GM12878 (cell line): ENCODE measurements at regions not wholly inside any gene's neighbourhood (a gene's known extent, or its start where the extent isn't known, plus 50 kb on each side); places are given as distances from the start of the nearest gene placed in this dataset.
A peak's percentile ranks its signal among the peaks of the same experiment; 100 is the strongest.

Experiments used
- ASH2L ChIP-seq: fragments of 300-600, 200-600 bp; sonication (generic); IDR thresholded peaks from 2 replicates; pipeline ENCODE4 v1.6.1; 2017; ENCODE audit warnings: low read depth, mild to moderate bottlenecking, borderline replicate concordance
- ATF7 ChIP-seq: fragments of 450-650 bp; IDR thresholded peaks from 2 replicates; pipeline ENCODE4 v1.6.1; 2016; ENCODE audit warnings: low read depth, mild to moderate bottlenecking
- BMI1 ChIP-seq: fragments of 450-650 bp; IDR thresholded peaks from 2 replicates; pipeline ENCODE4 v1.6.1; 2016; ENCODE audit warnings: mild to moderate bottlenecking, moderate library complexity, borderline replicate concordance
- CBFB ChIP-seq: IDR thresholded peaks from 2 replicates; pipeline ENCODE4 v1.6.1; 2016; ENCODE audit warnings: antibody characterized with exemption, low read depth
- CHD2 ChIP-seq: IDR thresholded peaks from 2 replicates; pipeline ENCODE4 v1.6.1; 2011; ENCODE audit warnings: low read depth, low read length, improper control_type of control experiment, borderline replicate concordance
- E2F4 ChIP-seq: IDR thresholded peaks from 2 replicates; pipeline ENCODE4 v1.6.1; 2012; ENCODE audit warnings: low read depth, low read length, improper control_type of control experiment
- GABPA ChIP-seq: IDR thresholded peaks from 2 replicates; pipeline ENCODE4 v1.6.1; 2014; ENCODE audit warnings: antibody characterized with exemption, low read depth, mild to moderate bottlenecking, inconsistent platforms
- GATAD2B ChIP-seq: fragments of 450-650 bp; conservative IDR thresholded peaks from 2 replicates; pipeline ENCODE4 v1.6.1; 2017; ENCODE audit warnings: low read depth, mild to moderate bottlenecking, moderate library complexity
- HDGF ChIP-seq: fragments of 450-650 bp; IDR thresholded peaks from 2 replicates; pipeline ENCODE4 v1.6.1; 2016; ENCODE audit warnings: antibody characterized with exemption
- IKZF2 ChIP-seq, 2 experiments: fragments of 450-650 bp; IDR thresholded peaks; 2 replicates each; pipeline ENCODE4 v1.6.1; 2017; ENCODE audit warnings: mild to moderate bottlenecking in 2 of 2, moderate library complexity in 2 of 2
- KDM1A ChIP-seq: fragments of 200-600 bp; sonication (generic); IDR thresholded peaks from 2 replicates; pipeline ENCODE4 v1.6.1; 2016; ENCODE audit warnings: borderline replicate concordance
- KLF5 ChIP-seq: fragments of 450-650 bp; IDR thresholded peaks from 2 replicates; pipeline ENCODE4 v1.6.1; 2014; ENCODE audit warnings: mild to moderate bottlenecking; ENCODE audit not compliant: partially characterized antibody
- MEF2A ChIP-seq: IDR thresholded peaks from 2 replicates; pipeline ENCODE4 v1.6.1; 2011; ENCODE audit warnings: low read depth, mild to moderate bottlenecking, low read length, moderate library complexity; ENCODE audit not compliant: insufficient read depth
- MLLT1 ChIP-seq: fragments of 450-650 bp; IDR thresholded peaks from 2 replicates; pipeline ENCODE4 v1.6.1; 2016; ENCODE audit warnings: mild to moderate bottlenecking
- MXI1 ChIP-seq: fragments of 150-350 bp; IDR thresholded peaks from 2 replicates; pipeline ENCODE4 v1.6.1; 2011; ENCODE audit warnings: low read depth, mild to moderate bottlenecking, inconsistent platforms, low read length, improper control_type of control experiment
- NFIC ChIP-seq: IDR thresholded peaks from 2 replicates; pipeline ENCODE4 v1.6.1; 2012; ENCODE audit warnings: low read depth, mild to moderate bottlenecking, inconsistent platforms, low read length, moderate library complexity
- RBBP5 ChIP-seq: fragments of 200-600 bp; sonication (generic); conservative IDR thresholded peaks from 2 replicates; pipeline ENCODE4 v1.6.1; 2016
- SMAD5 ChIP-seq: IDR thresholded peaks from 2 replicates; pipeline ENCODE4 v1.6.1; 2016; ENCODE audit warnings: antibody characterized with exemption, low read depth
- SREBF2 ChIP-seq: IDR thresholded peaks from 2 replicates; pipeline ENCODE4 v1.6.1; 2012; ENCODE audit warnings: mild to moderate bottlenecking, low read length
- STAT3 ChIP-seq: IDR thresholded peaks from 2 replicates; pipeline ENCODE4 v1.6.1; 2011; ENCODE audit warnings: low read depth, low read length, improper control_type of control experiment
- SUPT20H ChIP-seq: IDR thresholded peaks from 2 replicates; pipeline ENCODE4 v1.6.1; 2011; ENCODE audit warnings: low read depth, mild to moderate bottlenecking, low read length, moderate library complexity, borderline replicate concordance; ENCODE audit not compliant: control insufficient read depth
- TF ChIP-seq, protein P1 (sequence below): IDR thresholded peaks from 2 replicates; pipeline ENCODE4 v1.6.1; 2011; ENCODE audit warnings: low read depth, low read length, improper control_type of control experiment, borderline replicate concordance
- TF ChIP-seq, protein P2 (sequence below): fragments of 450-650 bp; IDR thresholded peaks from 2 replicates; pipeline ENCODE4 v1.6.1; 2018; ENCODE audit warnings: borderline replicate concordance, mild to moderate bottlenecking; ENCODE audit not compliant: partially characterized antibody
- TF ChIP-seq, protein P3 (sequence below): IDR thresholded peaks from 2 replicates; pipeline ENCODE4 v1.6.1; 2011; ENCODE audit warnings: borderline replicate concordance, low read depth, mild to moderate bottlenecking, moderate library complexity, low read length; ENCODE audit not compliant: insufficient read depth, poor library complexity, severe bottlenecking

GRCh38 chr20:7770578-7770977, 169.7 kb downstream of the HAO1 start (continued):
- TF ChIP-seq KLF5 (no peak), BMI1 (peak; percentile 72), KDM1A (no peak), GATAD2B (no peak), SREBF2 (no peak), ATF7 (peak; percentile 79), CHD2 (no peak), MLLT1 (peak; percentile 60; the same call in 1 of the 2 replicates), HDGF (no peak), E2F4 (no peak), SMAD5 (no peak), NFIC (peak; percentile 89), CBFB (0 out of 2 replicates have a peak, but pooled peaks have one; percentile 24), IKZF2 (IDR thresholded peaks at IDR 0.05) (peak; percentile 75 to 82), RBBP5 (no peak), MXI1 (no peak), MEF2A (no peak), STAT3 (no peak), ASH2L (no peak), SUPT20H (no peak), GABPA (peak; percentile 40; the same call in 1 of the 2 replicates)
- TF ChIP-seq, protein P1, sequence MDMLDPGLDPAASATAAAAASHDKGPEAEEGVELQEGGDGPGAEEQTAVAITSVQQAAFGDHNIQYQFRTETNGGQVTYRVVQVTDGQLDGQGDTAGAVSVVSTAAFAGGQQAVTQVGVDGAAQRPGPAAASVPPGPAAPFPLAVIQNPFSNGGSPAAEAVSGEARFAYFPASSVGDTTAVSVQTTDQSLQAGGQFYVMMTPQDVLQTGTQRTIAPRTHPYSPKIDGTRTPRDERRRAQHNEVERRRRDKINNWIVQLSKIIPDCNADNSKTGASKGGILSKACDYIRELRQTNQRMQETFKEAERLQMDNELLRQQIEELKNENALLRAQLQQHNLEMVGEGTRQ = no peak
- TF ChIP-seq, protein P2, sequence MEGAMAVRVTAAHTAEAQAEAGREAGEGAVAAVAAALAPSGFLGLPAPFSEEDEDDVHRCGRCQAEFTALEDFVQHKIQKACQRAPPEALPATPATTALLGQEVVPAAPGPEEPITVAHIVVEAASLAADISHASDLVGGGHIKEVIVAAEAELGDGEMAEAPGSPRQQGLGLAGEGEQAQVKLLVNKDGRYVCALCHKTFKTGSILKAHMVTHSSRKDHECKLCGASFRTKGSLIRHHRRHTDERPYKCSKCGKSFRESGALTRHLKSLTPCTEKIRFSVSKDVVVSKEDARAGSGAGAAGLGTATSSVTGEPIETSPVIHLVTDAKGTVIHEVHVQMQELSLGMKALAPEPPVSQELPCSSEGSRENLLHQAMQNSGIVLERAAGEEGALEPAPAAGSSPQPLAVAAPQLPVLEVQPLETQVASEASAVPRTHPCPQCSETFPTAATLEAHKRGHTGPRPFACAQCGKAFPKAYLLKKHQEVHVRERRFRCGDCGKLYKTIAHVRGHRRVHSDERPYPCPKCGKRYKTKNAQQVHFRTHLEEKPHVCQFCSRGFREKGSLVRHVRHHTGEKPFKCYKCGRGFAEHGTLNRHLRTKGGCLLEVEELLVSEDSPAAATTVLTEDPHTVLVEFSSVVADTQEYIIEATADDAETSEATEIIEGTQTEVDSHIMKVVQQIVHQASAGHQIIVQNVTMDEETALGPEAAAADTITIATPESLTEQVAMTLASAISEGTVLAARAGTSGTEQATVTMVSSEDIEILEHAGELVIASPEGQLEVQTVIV = no peak
- TF ChIP-seq, protein P3, sequence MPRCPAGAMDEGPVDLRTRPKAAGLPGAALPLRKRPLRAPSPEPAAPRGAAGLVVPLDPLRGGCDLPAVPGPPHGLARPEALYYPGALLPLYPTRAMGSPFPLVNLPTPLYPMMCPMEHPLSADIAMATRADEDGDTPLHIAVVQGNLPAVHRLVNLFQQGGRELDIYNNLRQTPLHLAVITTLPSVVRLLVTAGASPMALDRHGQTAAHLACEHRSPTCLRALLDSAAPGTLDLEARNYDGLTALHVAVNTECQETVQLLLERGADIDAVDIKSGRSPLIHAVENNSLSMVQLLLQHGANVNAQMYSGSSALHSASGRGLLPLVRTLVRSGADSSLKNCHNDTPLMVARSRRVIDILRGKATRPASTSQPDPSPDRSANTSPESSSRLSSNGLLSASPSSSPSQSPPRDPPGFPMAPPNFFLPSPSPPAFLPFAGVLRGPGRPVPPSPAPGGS = no peak
